GM12864 (cell line): ENCODE measurements at regions not wholly inside any gene's neighbourhood (a gene's known extent, or its start where the extent isn't known, plus 50 kb on each side); places are given as distances from the start of the nearest gene placed in this dataset.

ENCODE experiments used
- DNase-seq: peaks from one replicate; pipeline ENCODE4 v3.0.0-alpha.2; 2011; ENCODE audit warnings: low read depth
- H3K4me3 ChIP-seq: 2 replicates; pipeline ENCODE4 v1.5.1; 2011; ENCODE audit warnings: mild to moderate bottlenecking, low read depth, low read length, control low read depth
- TF ChIP-seq, protein P1 (sequence below): IDR thresholded peaks from 2 replicates; pipeline ENCODE4 v1.5.1; 2011; ENCODE audit warnings: low read depth, mild to moderate bottlenecking, moderate library complexity, low read length, control low read depth, inconsistent platforms; ENCODE audit errors: missing control alignments

GRCh38 chr2:67574230-67574629, 177.1 kb downstream of the ETAA1 start:
- TF ChIP-seq, protein P1, sequence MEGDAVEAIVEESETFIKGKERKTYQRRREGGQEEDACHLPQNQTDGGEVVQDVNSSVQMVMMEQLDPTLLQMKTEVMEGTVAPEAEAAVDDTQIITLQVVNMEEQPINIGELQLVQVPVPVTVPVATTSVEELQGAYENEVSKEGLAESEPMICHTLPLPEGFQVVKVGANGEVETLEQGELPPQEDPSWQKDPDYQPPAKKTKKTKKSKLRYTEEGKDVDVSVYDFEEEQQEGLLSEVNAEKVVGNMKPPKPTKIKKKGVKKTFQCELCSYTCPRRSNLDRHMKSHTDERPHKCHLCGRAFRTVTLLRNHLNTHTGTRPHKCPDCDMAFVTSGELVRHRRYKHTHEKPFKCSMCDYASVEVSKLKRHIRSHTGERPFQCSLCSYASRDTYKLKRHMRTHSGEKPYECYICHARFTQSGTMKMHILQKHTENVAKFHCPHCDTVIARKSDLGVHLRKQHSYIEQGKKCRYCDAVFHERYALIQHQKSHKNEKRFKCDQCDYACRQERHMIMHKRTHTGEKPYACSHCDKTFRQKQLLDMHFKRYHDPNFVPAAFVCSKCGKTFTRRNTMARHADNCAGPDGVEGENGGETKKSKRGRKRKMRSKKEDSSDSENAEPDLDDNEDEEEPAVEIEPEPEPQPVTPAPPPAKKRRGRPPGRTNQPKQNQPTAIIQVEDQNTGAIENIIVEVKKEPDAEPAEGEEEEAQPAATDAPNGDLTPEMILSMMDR = no peak
- DNase-seq = no peak
- H3K4me3 ChIP-seq = no peak overlapping the region

- DNase-seq = no peak
- TF ChIP-seq, protein P1 = no peak
- H3K4me3 ChIP-seq = no peak overlapping the region
Observed at GRCh38 chr2:67576226-67576625, 179.1 kb downstream of the ETAA1 start.

DNA sequence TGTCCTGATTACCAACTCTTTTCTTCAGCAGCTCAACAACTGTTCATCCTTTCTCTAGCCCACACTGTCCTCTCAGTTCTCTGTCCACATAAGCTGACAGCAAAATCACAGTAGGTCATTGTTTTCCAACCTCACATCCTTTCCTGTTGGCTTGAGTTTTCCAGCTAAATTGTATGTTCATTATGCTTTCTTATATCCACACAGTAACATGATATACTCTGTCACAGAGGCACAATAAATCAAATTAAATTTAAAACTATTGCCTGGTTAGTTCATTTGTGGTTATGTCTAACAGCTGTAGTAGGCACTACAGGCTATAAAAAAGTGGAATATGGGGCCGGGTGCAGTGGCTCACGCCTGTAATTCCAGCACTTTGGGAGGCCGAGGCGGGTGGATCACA, 179.9 kb downstream of the ETAA1 start:
- TF ChIP-seq, protein P1 = no peak
- H3K4me3 ChIP-seq = no peak overlapping the region
- DNase-seq = no peak

DNA sequence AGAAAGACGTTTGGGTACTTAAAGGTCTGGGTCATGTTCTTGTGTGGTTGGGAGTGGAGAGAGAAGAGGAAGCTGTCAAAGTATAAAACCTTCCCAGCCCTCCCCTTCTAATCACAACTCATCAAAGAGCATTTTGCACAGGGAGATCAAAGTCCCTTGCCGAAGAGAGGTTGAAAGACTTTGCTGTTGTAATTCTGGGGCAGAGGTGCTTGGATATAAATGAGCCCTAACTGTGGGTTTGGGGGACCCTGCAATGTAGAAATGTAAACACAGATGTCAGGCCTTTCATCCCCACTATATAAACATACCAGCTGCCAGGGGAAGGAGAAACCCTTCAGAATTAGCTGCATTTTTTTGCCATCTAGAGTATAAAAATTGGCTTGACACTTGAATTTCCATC, 182.1 kb downstream of the ETAA1 start:
- H3K4me3 ChIP-seq = no peak overlapping the region
- DNase-seq = no peak
- TF ChIP-seq, protein P1 = no peak

DNA sequence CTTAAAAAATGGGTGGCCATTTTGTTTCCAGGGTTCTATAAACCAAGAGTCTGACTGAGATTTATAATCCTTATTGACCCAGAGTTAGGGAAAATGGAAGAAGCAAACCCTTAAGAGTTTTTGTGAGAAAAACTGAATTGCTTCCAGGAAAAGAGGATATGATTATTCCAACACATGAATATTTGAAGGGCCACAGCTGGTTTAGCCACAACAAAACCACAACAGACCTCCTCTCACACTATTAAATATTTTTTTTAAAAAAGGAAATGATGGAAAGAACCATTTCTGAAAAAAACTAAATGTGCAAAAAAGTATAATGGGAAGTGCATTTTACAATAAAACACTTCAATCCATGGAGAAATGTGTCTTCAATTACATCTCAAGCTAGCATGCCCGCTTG, 182.7 kb downstream of the ETAA1 start:
- TF ChIP-seq, protein P1 = no peak
- no peak for DNase-seq
- no peak overlapping the region for H3K4me3 ChIP-seq

DNA sequence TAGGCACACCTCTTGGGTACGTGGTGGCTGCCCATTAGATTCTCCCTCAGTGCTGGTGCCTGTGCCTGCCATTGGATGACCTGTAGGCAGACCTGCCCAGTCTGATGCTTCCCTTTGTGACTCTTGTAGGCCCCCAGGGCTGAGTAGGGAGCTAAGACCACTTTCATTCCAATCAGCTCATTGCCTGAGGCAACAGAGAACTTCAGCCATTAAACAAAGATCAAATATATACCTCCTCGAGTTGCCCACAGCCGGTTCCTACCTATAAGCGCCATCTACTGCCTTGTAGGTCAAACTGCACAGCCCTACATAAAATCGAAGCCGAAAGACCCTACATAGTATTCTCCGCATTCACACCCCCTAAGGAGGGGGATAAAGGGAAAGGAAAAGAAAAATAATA, 184.6 kb downstream of the ETAA1 start:
- H3K4me3 ChIP-seq = no peak overlapping the region
- TF ChIP-seq, protein P1 = peak; percentile 38
- DNase-seq = no peak

GRCh38 chr2:67583185-67583584, 186.1 kb downstream of the ETAA1 start:
- no peak for DNase-seq
- no peak overlapping the region for H3K4me3 ChIP-seq
- TF ChIP-seq, protein P1 = no peak
